HCT116 (cell line): ENCODE measurements at regions not wholly inside any gene's neighbourhood (a gene's known extent, or its start where the extent isn't known, plus 50 kb on each side); places are given as distances from the start of the nearest gene placed in this dataset.

ENCODE experiments used
- ATAC-seq: fragments of 200-7000 bp; cut with Tn5 transposase; 2 replicates; pipeline ENCODE4 v1.9.1; 2020; ENCODE audit warnings: mild to moderate bottlenecking, moderate library complexity
- BruUV-seq: library from RNA; stranded (reverse); fragments of 400-500 nt; replicated peaks from 2 replicates; lab custom pipeline; 2021; lab: Mats Ljungman, UMichigan
- CTCF ChIA-PET: fragments of 300-600 bp; sonication (Branson Sonifier 250); formaldehyde crosslinking; loops from one replicate; lab custom pipeline; 2021; ENCODE audit warnings: antibody characterized with exemption; lab: Charles Lee
- POLR2A ChIA-PET: fragments of 300-600, 350-600 bp; sonication (Branson Sonifier 250); formaldehyde crosslinking; loops from one replicate; lab custom pipeline; 2021; ENCODE audit warnings: antibody characterized with exemption; lab: Charles Lee
- RAD21 ChIA-PET, 2 experiments: fragments of 300-600 bp; sonication (Branson Sonifier 250); formaldehyde crosslinking; loops; one replicate each; lab custom pipeline; 2023; ENCODE audit warnings: low total read pairs in 2 of 2; ENCODE audit not compliant: uncharacterized antibody in 2 of 2, unreplicated experiment in 2 of 2, low non-redundant PET in 1 of 2; lab: Charles Lee
- DNase-seq: peaks from one replicate; pipeline ENCODE4 v3.0.0-alpha.2; 2010; ENCODE audit warnings: low read depth, low spot score
- H2AFZ ChIP-seq: fragments of 200-600 bp; shearing (Covaris generic), sonication (generic); 2 replicates; pipeline ENCODE4 v1.6.1; 2017; ENCODE audit warnings: low read depth, mixed run types, mixed read lengths, antibody characterized with exemption, low read length; ENCODE audit not compliant: poor library complexity, severe bottlenecking
- H3K27ac ChIP-seq: 2 replicates; pipeline ENCODE4 v1.5.1; 2012; ENCODE audit warnings: low read depth, low read length
- H3K27me3 ChIP-seq: fragments of 200-600 bp; sonication (generic); 2 replicates; pipeline ENCODE4 v1.6.1; 2016; ENCODE audit warnings: mixed run types, low read length, mixed read lengths; ENCODE audit not compliant: insufficient read depth
- H3K36me3 ChIP-seq, 2 experiments: fragments of 200-500 bp in 1 of 2; fragments of 200-600 bp in 1 of 2; sonication (Bioruptor generic) in 1 of 2; sonication (generic) in 1 of 2; 2 replicates each; pipeline versions ENCODE4 v1.5.1 to v1.6.1; 2014 to 2016; ENCODE audit warnings: low read length in 2 of 2, inconsistent platforms in 1 of 2, mixed read lengths in 1 of 2, mixed run types in 1 of 2; ENCODE audit not compliant: insufficient read depth in 2 of 2, control insufficient read depth in 1 of 2
- H3K4me1 ChIP-seq, 2 experiments: fragments of 200-600 bp in 1 of 2; sonication (generic) in 1 of 2; 2 replicates each; pipeline versions ENCODE4 v1.5.1 to v1.6.1; 2012 to 2017; ENCODE audit warnings: low read length in 2 of 2, inconsistent platforms in 1 of 2, mild to moderate bottlenecking in 1 of 2, mixed read lengths in 1 of 2, mixed run types in 1 of 2, moderate library complexity in 1 of 2; ENCODE audit not compliant: insufficient read depth in 2 of 2, control insufficient read depth in 1 of 2
- H3K4me2 ChIP-seq: fragments of 200-600 bp; sonication (generic); 2 replicates; pipeline ENCODE4 v1.6.1; 2017; ENCODE audit warnings: mixed run types, low read length, mixed read lengths
- H3K4me3 ChIP-seq, 2 experiments: fragments of 200-600 bp in 1 of 2; sonication (generic) in 1 of 2; replicated peaks in 1 of 2; 2 replicates each; pipeline ENCODE4 v1.5.1; 2011 to 2016; ENCODE audit warnings: low read length in 2 of 2, control low read depth in 1 of 2, low read depth in 1 of 2, mild to moderate bottlenecking in 1 of 2, mixed read lengths in 1 of 2, mixed run types in 1 of 2
- H3K79me2 ChIP-seq: fragments of 200-600 bp; sonication (generic); 2 replicates; pipeline ENCODE4 v1.6.1; 2017; ENCODE audit warnings: mild to moderate bottlenecking, mixed run types, low read length, moderate library complexity, mixed read lengths; ENCODE audit not compliant: insufficient read depth
- H3K9ac ChIP-seq: fragments of 200-600 bp; sonication (generic); 2 replicates; pipeline ENCODE4 v1.6.1; 2016; ENCODE audit warnings: low read length, mixed read lengths
- H3K9me2 ChIP-seq: fragments of 200-600 bp; sonication (generic), shearing (Covaris generic); 2 replicates; pipeline ENCODE4 v1.6.1; 2017; ENCODE audit warnings: mixed run types, mild to moderate bottlenecking, moderate library complexity; ENCODE audit not compliant: insufficient read depth
- H3K9me3 ChIP-seq, 2 experiments: fragments of 200-500 bp in 1 of 2; fragments of 200-600 bp in 1 of 2; sonication (Bioruptor generic) in 1 of 2; sonication (generic) in 1 of 2; 2 replicates each; pipeline ENCODE4 v1.6.1; 2014 to 2017; ENCODE audit warnings: low read length in 2 of 2, mixed read lengths in 2 of 2, inconsistent platforms in 1 of 2, low read depth in 1 of 2, mild to moderate bottlenecking in 1 of 2, mixed run types in 1 of 2, moderate library complexity in 1 of 2; ENCODE audit not compliant: control insufficient read depth in 1 of 2, insufficient read depth in 1 of 2
- H4K20me1 ChIP-seq: fragments of 200-600 bp; sonication (generic), shearing (Covaris generic); 2 replicates; pipeline ENCODE4 v1.6.1; 2017; ENCODE audit warnings: mixed run types, mild to moderate bottlenecking, moderate library complexity; ENCODE audit not compliant: insufficient read depth
- CBX3 ChIP-seq: IDR thresholded peaks from 2 replicates; pipeline ENCODE4 v1.6.1; 2012; ENCODE audit warnings: low read depth
- EGR1 ChIP-seq: IDR thresholded peaks from 2 replicates; pipeline ENCODE4 v1.6.1; 2012; ENCODE audit warnings: low read depth
- ELF1 ChIP-seq: IDR thresholded peaks from 2 replicates; pipeline ENCODE4 v1.6.1; 2012; ENCODE audit warnings: low read depth, borderline replicate concordance
- EZH2 ChIP-seq: fragments of 200-600 bp; sonication (generic); IDR thresholded peaks from 2 replicates; pipeline ENCODE4 v1.6.1; 2017; ENCODE audit warnings: antibody characterized with exemption, mixed run types
- EZH2phosphoT487 ChIP-seq: fragments of 200-600 bp; IDR thresholded peaks from 2 replicates; pipeline ENCODE4 v1.6.1; 2018; ENCODE audit warnings: antibody characterized with exemption, borderline replicate concordance
- FOSL1 ChIP-seq: IDR thresholded peaks from 2 replicates; pipeline ENCODE4 v1.6.1; 2012; ENCODE audit warnings: low read depth
- JUND ChIP-seq: IDR thresholded peaks from 2 replicates; pipeline ENCODE4 v1.6.1; 2012
- POLR2A ChIP-seq: IDR thresholded peaks from 2 replicates; pipeline ENCODE4 v1.7.0; 2011; ENCODE audit warnings: borderline replicate concordance; ENCODE audit not compliant: insufficient read depth, insufficient read length; ENCODE audit errors: extremely low read depth
- POLR2AphosphoS5 ChIP-seq: IDR thresholded peaks from 2 replicates; pipeline ENCODE4 v1.6.1; 2011; ENCODE audit warnings: mild to moderate bottlenecking, low read depth, low read length, moderate library complexity
- SP1 ChIP-seq: IDR thresholded peaks from 2 replicates; pipeline ENCODE4 v1.6.1; 2012; ENCODE audit warnings: low read depth
- SRF ChIP-seq: IDR thresholded peaks from 2 replicates; pipeline ENCODE4 v1.6.1; 2012; ENCODE audit warnings: low read depth
- YY1 ChIP-seq: IDR thresholded peaks from 2 replicates; pipeline ENCODE4 v1.6.1; 2011; ENCODE audit warnings: low read length, low read depth, moderate library complexity, mild to moderate bottlenecking; ENCODE audit not compliant: insufficient replicate concordance; ENCODE audit errors: extremely low read depth
- ZNF274 ChIP-seq: fragments of 200-500 bp; sonication (Bioruptor generic); IDR thresholded peaks from 2 replicates; pipeline ENCODE4 v1.6.1; 2014; ENCODE audit warnings: mild to moderate bottlenecking, low read depth, low read length, inconsistent platforms
- intact Hi-C: fragments of 100-400 bp; cut with micrococcal nuclease; formaldehyde crosslinking; loops from 2 replicates; pipeline ENCODE4 v1.10.0; 2022
- TF ChIP-seq, protein P1 (sequence below): IDR thresholded peaks from 2 replicates; pipeline ENCODE4 v1.6.1; 2011; ENCODE audit warnings: mild to moderate bottlenecking, low read length, moderate library complexity; ENCODE audit not compliant: insufficient replicate concordance; ENCODE audit errors: extremely low read depth
- TF ChIP-seq, protein P2 (sequence below): IDR thresholded peaks from 2 replicates; pipeline ENCODE4 v1.6.1; 2012
- TF ChIP-seq, protein P3 (sequence below): IDR thresholded peaks from 2 replicates; pipeline ENCODE4 v1.6.1; 2012
- TF ChIP-seq, protein P4 (sequence below): IDR thresholded peaks from 2 replicates; pipeline ENCODE4 v1.6.1; 2012; ENCODE audit warnings: low read depth

DNA sequence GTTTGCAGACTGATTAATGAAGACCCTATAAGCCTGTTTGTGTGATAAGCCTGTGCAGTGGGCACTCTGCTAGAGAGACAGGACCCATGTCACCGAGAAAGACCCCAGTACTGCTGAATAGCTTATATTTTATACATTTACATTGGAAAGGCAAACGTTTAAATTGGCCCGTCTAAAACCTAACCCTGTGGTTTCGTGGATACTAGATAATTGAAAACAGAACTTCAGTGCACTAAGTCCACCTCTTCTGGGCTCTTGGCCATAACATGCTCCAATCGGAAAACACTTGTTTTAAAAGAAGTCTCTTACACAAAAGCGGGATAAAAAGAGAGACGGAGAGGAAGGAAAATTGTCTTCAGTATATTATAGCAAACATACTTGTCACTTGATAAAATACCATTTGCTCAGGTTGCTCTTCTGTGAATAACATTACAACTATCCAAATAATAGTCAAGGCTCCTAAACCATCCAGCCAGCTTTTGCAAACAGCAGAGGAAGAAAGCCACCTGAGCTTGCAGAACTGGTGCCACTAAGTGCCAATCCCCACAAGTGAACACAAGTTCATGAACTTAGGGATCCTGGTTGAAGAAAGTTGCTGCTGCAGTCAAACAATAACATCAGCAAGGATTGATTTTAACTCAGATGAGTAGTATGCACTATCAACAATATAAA, 218.4 kb upstream of the FN1 start:
- no peaks in the 10 kb centered on the region for H3K9me3 ChIP-seq
- no peaks in the 10 kb centered on the region for H3K79me2 ChIP-seq
- ATAC-seq (no peak), DNase-seq (no peak)
- H3K27me3 ChIP-seq, result no peaks in the 10 kb centered on the region
- no peaks in the 10 kb centered on the region for H3K4me1 ChIP-seq
- no peaks in the 10 kb centered on the region for H3K9me2 ChIP-seq
- no peak for TF ChIP-seq JUND
- TF ChIP-seq YY1, result no peak
- no peak for TF ChIP-seq POLR2AphosphoS5
- no peak for TF ChIP-seq FOSL1
- TF ChIP-seq, protein P1, sequence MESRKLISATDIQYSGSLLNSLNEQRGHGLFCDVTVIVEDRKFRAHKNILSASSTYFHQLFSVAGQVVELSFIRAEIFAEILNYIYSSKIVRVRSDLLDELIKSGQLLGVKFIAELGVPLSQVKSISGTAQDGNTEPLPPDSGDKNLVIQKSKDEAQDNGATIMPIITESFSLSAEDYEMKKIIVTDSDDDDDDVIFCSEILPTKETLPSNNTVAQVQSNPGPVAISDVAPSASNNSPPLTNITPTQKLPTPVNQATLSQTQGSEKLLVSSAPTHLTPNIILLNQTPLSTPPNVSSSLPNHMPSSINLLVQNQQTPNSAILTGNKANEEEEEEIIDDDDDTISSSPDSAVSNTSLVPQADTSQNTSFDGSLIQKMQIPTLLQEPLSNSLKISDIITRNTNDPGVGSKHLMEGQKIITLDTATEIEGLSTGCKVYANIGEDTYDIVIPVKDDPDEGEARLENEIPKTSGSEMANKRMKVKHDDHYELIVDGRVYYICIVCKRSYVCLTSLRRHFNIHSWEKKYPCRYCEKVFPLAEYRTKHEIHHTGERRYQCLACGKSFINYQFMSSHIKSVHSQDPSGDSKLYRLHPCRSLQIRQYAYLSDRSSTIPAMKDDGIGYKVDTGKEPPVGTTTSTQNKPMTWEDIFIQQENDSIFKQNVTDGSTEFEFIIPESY, result no peak
- no peak for TF ChIP-seq SP1
- TF ChIP-seq, protein P2, sequence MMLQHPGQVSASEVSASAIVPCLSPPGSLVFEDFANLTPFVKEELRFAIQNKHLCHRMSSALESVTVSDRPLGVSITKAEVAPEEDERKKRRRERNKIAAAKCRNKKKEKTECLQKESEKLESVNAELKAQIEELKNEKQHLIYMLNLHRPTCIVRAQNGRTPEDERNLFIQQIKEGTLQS, result no peak
- TF ChIP-seq ELF1, result no peak
- no peak for TF ChIP-seq SRF
- TF ChIP-seq, protein P3, sequence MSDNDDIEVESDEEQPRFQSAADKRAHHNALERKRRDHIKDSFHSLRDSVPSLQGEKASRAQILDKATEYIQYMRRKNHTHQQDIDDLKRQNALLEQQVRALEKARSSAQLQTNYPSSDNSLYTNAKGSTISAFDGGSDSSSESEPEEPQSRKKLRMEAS, result no peak
- TF ChIP-seq POLR2A, result no peak
- no peak for TF ChIP-seq EZH2phosphoT487
- no peak for TF ChIP-seq EGR1
- TF ChIP-seq, protein P4, sequence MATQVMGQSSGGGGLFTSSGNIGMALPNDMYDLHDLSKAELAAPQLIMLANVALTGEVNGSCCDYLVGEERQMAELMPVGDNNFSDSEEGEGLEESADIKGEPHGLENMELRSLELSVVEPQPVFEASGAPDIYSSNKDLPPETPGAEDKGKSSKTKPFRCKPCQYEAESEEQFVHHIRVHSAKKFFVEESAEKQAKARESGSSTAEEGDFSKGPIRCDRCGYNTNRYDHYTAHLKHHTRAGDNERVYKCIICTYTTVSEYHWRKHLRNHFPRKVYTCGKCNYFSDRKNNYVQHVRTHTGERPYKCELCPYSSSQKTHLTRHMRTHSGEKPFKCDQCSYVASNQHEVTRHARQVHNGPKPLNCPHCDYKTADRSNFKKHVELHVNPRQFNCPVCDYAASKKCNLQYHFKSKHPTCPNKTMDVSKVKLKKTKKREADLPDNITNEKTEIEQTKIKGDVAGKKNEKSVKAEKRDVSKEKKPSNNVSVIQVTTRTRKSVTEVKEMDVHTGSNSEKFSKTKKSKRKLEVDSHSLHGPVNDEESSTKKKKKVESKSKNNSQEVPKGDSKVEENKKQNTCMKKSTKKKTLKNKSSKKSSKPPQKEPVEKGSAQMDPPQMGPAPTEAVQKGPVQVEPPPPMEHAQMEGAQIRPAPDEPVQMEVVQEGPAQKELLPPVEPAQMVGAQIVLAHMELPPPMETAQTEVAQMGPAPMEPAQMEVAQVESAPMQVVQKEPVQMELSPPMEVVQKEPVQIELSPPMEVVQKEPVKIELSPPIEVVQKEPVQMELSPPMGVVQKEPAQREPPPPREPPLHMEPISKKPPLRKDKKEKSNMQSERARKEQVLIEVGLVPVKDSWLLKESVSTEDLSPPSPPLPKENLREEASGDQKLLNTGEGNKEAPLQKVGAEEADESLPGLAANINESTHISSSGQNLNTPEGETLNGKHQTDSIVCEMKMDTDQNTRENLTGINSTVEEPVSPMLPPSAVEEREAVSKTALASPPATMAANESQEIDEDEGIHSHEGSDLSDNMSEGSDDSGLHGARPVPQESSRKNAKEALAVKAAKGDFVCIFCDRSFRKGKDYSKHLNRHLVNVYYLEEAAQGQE, result no peak
- TF ChIP-seq ZNF274, result no peak
- TF ChIP-seq EZH2, result no peak
- no peak for TF ChIP-seq CBX3
- no peak overlapping the region for H3K27ac ChIP-seq
- BruUV-seq, result no TSS peak
- H3K9ac ChIP-seq, result no peak overlapping the region
- H2AFZ ChIP-seq, result no peak overlapping the region
- no peak overlapping the region for H3K4me2 ChIP-seq
- no peaks in the 10 kb centered on the region for H3K36me3 ChIP-seq
- H4K20me1 ChIP-seq, result no peaks in the 10 kb centered on the region
- intact Hi-C loops, result no loop called here
- ChIA-PET POLR2A (no interaction called here), RAD21 (no interaction called here), CTCF (no interaction called here)
- no peak overlapping the region for H3K4me3 ChIP-seq
